ENCODE measurements at regions not wholly inside any gene's neighbourhood (a gene's known extent, or its start where the extent isn't known, plus 50 kb on each side); places are given as distances from the start of the nearest gene placed in this dataset.
"Not testable (repeated sequence)": the region's sequence is repeated elsewhere in the genome, so short reads cannot be mapped to it uniquely, and the experiment has no call there.

- Histone ChIP-seq H3K9me3 (ENCODE audit: control insufficient read depth in 2 of 2, low read length in 2 of 2) (no peaks in the 10 kb centered on the region), H3K36me3 (ENCODE audit: control insufficient read depth in 2 of 2, insufficient read depth in 2 of 2, low read length in 2 of 2) (no peaks in the 10 kb centered on the region), H3K9ac (ENCODE audit: low read depth in 1 of 2, low read length in 2 of 2) (no peak overlapping the region), H3K27me3 (ENCODE audit: control insufficient read depth in 2 of 2, insufficient read depth in 2 of 2, low read length in 2 of 2) (no peaks in the 10 kb centered on the region), H3K27ac (ENCODE audit: low read depth in 2 of 2, low read length in 2 of 2) (no peak overlapping the region), H3K4me1 (ENCODE audit: control insufficient read depth in 2 of 2, insufficient read depth in 2 of 2, low read length in 2 of 2) (no peaks in the 10 kb centered on the region), H3K4me3 (ENCODE audit: low read length in 2 of 2) (no peak overlapping the region)
Measured at GRCh38 chr16:60815865-60816264, 1220.4 kb downstream of the CDH8 start.

DNA sequence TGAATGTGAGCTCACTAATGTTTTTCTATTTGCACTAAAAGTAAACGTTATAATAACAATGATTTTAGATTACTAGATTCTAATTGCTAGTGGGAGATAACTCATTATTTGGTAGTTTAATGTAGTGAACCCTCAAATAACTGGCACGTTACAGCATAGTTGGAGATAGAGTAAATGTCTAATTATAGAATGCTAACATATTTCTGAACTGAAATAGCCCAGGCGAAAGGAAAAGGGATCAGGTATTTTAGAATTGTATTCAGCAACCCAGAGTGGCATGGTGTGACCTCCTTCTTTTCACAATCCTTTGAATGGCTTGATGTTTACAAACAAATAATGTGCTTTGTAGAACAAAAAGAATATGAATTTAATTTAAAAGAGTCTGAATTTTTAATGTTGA, 1221.2 kb downstream of the CDH8 start:
- H3K9me3 ChIP-seq (ENCODE audit: control insufficient read depth in 2 of 2, low read length in 2 of 2) = no peaks in the 10 kb centered on the region
- no peaks in the 10 kb centered on the region for H3K27me3 ChIP-seq (ENCODE audit: control insufficient read depth in 2 of 2, insufficient read depth in 2 of 2, low read length in 2 of 2)
- no peak overlapping the region for H3K27ac ChIP-seq (ENCODE audit: low read depth in 2 of 2, low read length in 2 of 2)
- no peak overlapping the region for H3K9ac ChIP-seq (ENCODE audit: low read depth in 1 of 2, low read length in 2 of 2)
- no peak overlapping the region for H3K4me3 ChIP-seq (ENCODE audit: low read length in 2 of 2)
- no peaks in the 10 kb centered on the region for H3K4me1 ChIP-seq (ENCODE audit: control insufficient read depth in 2 of 2, insufficient read depth in 2 of 2, low read length in 2 of 2)
- no peaks in the 10 kb centered on the region for H3K36me3 ChIP-seq (ENCODE audit: control insufficient read depth in 2 of 2, insufficient read depth in 2 of 2, low read length in 2 of 2)

DNA sequence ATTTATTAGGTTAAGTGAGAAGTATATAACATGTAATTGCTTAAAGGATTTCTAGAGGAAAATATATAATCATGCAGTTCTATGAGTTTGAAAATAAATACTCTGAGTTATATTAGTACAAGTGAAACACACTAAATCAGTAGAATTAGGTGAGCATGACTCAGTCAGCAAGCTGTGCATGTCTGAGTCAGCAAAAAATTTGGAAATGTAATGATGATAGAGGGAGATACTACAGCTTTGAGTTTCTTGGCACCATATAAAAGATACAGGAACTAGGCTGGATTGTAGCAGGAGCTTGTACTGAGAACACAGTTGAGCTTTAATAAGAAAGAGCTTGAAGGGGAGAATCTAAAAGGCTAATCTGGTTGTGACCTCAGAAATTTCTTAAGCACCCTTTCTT, 1224.6 kb downstream of the CDH8 start:
- H3K9me3 ChIP-seq (ENCODE audit: control insufficient read depth in 2 of 2, low read length in 2 of 2) = no peaks in the 10 kb centered on the region
- H3K4me3 ChIP-seq (ENCODE audit: low read length in 2 of 2) = no peak overlapping the region
- H3K36me3 ChIP-seq (ENCODE audit: control insufficient read depth in 2 of 2, insufficient read depth in 2 of 2, low read length in 2 of 2) = no peaks in the 10 kb centered on the region
- no peak overlapping the region for H3K9ac ChIP-seq (ENCODE audit: low read depth in 1 of 2, low read length in 2 of 2)
- no peaks in the 10 kb centered on the region for H3K27me3 ChIP-seq (ENCODE audit: control insufficient read depth in 2 of 2, insufficient read depth in 2 of 2, low read length in 2 of 2)
- H3K4me1 ChIP-seq (ENCODE audit: control insufficient read depth in 2 of 2, insufficient read depth in 2 of 2, low read length in 2 of 2) = no peaks in the 10 kb centered on the region
- H3K27ac ChIP-seq (ENCODE audit: low read depth in 2 of 2, low read length in 2 of 2) = no peak overlapping the region

DNA sequence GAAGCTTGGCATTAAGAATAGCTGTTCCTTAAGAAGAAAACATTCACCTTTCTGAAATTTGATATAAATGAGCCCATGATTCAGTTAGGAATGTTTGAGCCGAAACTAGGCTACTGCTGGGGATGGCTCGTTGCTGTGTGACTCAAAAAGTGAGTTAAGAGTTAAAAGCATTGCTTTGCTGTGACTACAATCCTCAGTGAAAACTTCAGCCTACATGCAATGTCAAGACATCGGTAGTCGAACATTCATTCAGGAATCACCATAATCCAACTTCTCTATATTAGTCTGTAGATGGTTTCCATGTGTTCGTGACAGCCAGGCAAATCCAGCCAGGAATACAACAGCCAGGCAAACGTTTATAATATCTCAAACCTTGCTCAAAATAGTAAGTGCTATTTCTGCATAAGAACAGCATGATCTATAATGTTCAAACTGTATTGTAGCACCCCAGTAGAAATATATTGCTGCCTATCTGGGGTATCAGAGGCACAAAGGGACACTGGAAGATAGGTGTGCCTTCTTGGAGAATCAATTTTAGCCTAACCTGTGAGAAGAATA, 1225.1 kb downstream of the CDH8 start:
- no peaks in the 10 kb centered on the region for H3K4me1 ChIP-seq (ENCODE audit: control insufficient read depth in 2 of 2, insufficient read depth in 2 of 2, low read length in 2 of 2)
- no peaks in the 10 kb centered on the region for H3K36me3 ChIP-seq (ENCODE audit: control insufficient read depth in 2 of 2, insufficient read depth in 2 of 2, low read length in 2 of 2)
- no peak overlapping the region for H3K27ac ChIP-seq (ENCODE audit: low read depth in 2 of 2, low read length in 2 of 2)
- H3K9ac ChIP-seq (ENCODE audit: low read depth in 1 of 2, low read length in 2 of 2) = no peak overlapping the region
- H3K9me3 ChIP-seq (ENCODE audit: control insufficient read depth in 2 of 2, low read length in 2 of 2) = no peaks in the 10 kb centered on the region
- no peaks in the 10 kb centered on the region for H3K27me3 ChIP-seq (ENCODE audit: control insufficient read depth in 2 of 2, insufficient read depth in 2 of 2, low read length in 2 of 2)
- H3K4me3 ChIP-seq (ENCODE audit: low read length in 2 of 2) = no peak overlapping the region

DNA sequence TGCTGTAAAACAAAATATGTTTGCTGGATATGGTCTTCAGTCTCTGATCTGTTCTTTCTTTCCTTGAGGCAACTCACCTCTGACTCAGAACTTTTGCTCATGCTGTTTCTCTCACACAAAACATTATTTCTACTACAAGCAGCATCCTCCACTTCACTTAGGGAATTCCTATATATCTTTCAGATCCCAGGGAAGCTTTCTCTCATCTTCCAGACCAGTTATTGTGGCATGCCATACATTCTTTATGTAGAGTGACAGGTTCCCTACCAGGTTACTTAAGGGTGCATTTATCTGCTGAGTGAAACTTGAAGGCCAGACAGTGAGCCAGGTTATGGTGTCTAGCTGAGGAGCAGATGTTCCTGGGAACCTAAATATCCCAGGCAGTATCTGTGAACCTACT, 1226.0 kb downstream of the CDH8 start:
- no peak overlapping the region for H3K27ac ChIP-seq (ENCODE audit: low read depth in 2 of 2, low read length in 2 of 2)
- no peaks in the 10 kb centered on the region for H3K9me3 ChIP-seq (ENCODE audit: control insufficient read depth in 2 of 2, low read length in 2 of 2)

GRCh38 chr16:60792437-60792836, 1243.8 kb downstream of the CDH8 start:
- H3K36me3 ChIP-seq (ENCODE audit: control insufficient read depth in 2 of 2, insufficient read depth in 2 of 2, low read length in 2 of 2) = no peaks in the 10 kb centered on the region
- H3K27ac ChIP-seq (ENCODE audit: low read depth in 2 of 2, low read length in 2 of 2) = no peak overlapping the region
- H3K4me1 ChIP-seq (ENCODE audit: control insufficient read depth in 2 of 2, insufficient read depth in 2 of 2, low read length in 2 of 2) = no peaks in the 10 kb centered on the region
- H3K4me3 ChIP-seq (ENCODE audit: low read length in 2 of 2) = no peak overlapping the region
- peaks cover 0 to 5% of the 10 kb centered on the region in 2 donors for H3K9me3 ChIP-seq (ENCODE audit: control insufficient read depth in 2 of 2, low read length in 2 of 2)
- no peak overlapping the region for H3K9ac ChIP-seq (ENCODE audit: low read depth in 1 of 2, low read length in 2 of 2)
- H3K27me3 ChIP-seq (ENCODE audit: control insufficient read depth in 2 of 2, insufficient read depth in 2 of 2, low read length in 2 of 2) = no peaks in the 10 kb centered on the region

More for the DNA sequence above, 1226.0 kb downstream of the CDH8 start:
- H3K9ac ChIP-seq (ENCODE audit: low read depth in 1 of 2, low read length in 2 of 2) = no peak overlapping the region
- no peaks in the 10 kb centered on the region for H3K4me1 ChIP-seq (ENCODE audit: control insufficient read depth in 2 of 2, insufficient read depth in 2 of 2, low read length in 2 of 2)
- H3K27me3 ChIP-seq (ENCODE audit: control insufficient read depth in 2 of 2, insufficient read depth in 2 of 2, low read length in 2 of 2) = no peaks in the 10 kb centered on the region
- no peak overlapping the region for H3K4me3 ChIP-seq (ENCODE audit: low read length in 2 of 2)
- no peaks in the 10 kb centered on the region for H3K36me3 ChIP-seq (ENCODE audit: control insufficient read depth in 2 of 2, insufficient read depth in 2 of 2, low read length in 2 of 2)

DNA sequence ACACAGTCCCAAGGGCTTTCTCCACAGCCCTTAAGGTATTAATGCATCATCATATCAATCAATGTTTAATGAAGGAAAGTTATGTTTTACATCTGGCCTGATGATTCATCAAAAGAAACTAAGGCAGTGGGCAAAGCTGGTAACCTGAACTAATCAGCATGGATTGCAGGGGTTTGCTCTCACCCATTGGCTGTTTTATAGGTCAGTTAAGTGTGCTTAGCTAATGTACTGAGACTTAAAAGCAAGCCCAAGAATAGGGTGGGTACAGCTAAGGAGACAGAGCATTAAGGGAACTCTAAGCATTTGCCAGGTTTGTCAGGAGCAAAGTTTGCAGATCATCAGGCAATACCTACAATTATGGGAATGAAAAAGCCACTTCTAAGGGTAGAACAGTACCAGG, 1247.6 kb downstream of the CDH8 start:
- no peak overlapping the region for H3K27ac ChIP-seq (ENCODE audit: low read depth in 2 of 2, low read length in 2 of 2)
- H3K9me3 ChIP-seq (ENCODE audit: control insufficient read depth in 2 of 2, low read length in 2 of 2) = peaks cover 0 to 5% of the 10 kb centered on the region in 2 donors
- H3K27me3 ChIP-seq (ENCODE audit: control insufficient read depth in 2 of 2, insufficient read depth in 2 of 2, low read length in 2 of 2) = no peaks in the 10 kb centered on the region
- H3K9ac ChIP-seq (ENCODE audit: low read depth in 1 of 2, low read length in 2 of 2) = no peak overlapping the region
- H3K4me1 ChIP-seq (ENCODE audit: control insufficient read depth in 2 of 2, insufficient read depth in 2 of 2, low read length in 2 of 2) = no peaks in the 10 kb centered on the region
- no peak overlapping the region for H3K4me3 ChIP-seq (ENCODE audit: low read length in 2 of 2)
- H3K36me3 ChIP-seq (ENCODE audit: control insufficient read depth in 2 of 2, insufficient read depth in 2 of 2, low read length in 2 of 2) = no peaks in the 10 kb centered on the region

- Histone ChIP-seq H3K9me3 (ENCODE audit: control insufficient read depth in 2 of 2, low read length in 2 of 2) (no peaks in the 10 kb centered on the region), H3K4me3 (ENCODE audit: low read length in 2 of 2) (no peak overlapping the region), H3K36me3 (ENCODE audit: control insufficient read depth in 2 of 2, insufficient read depth in 2 of 2, low read length in 2 of 2) (no peaks in the 10 kb centered on the region), H3K27me3 (ENCODE audit: control insufficient read depth in 2 of 2, insufficient read depth in 2 of 2, low read length in 2 of 2) (no peaks in the 10 kb centered on the region), H3K9ac (ENCODE audit: low read depth in 1 of 2, low read length in 2 of 2) (no peak overlapping the region), H3K4me1 (ENCODE audit: control insufficient read depth in 2 of 2, insufficient read depth in 2 of 2, low read length in 2 of 2) (no peaks in the 10 kb centered on the region), H3K27ac (ENCODE audit: low read depth in 2 of 2, low read length in 2 of 2) (no peak overlapping the region)
Measured at GRCh38 chr16:60776281-60776680, 1260.0 kb downstream of the CDH8 start.

- Histone ChIP-seq H3K9me3 (ENCODE audit: control insufficient read depth in 2 of 2, low read length in 2 of 2) (peaks cover 0 to 4% of the 10 kb centered on the region in 2 donors), H3K27me3 (ENCODE audit: control insufficient read depth in 2 of 2, insufficient read depth in 2 of 2, low read length in 2 of 2) (no peaks in the 10 kb centered on the region), H3K36me3 (ENCODE audit: control insufficient read depth in 2 of 2, insufficient read depth in 2 of 2, low read length in 2 of 2) (no peaks in the 10 kb centered on the region), H3K27ac (ENCODE audit: low read depth in 2 of 2, low read length in 2 of 2) (no peak overlapping the region), H3K4me3 (ENCODE audit: low read length in 2 of 2) (no peak overlapping the region), H3K9ac (ENCODE audit: low read depth in 1 of 2, low read length in 2 of 2) (no peak overlapping the region), H3K4me1 (ENCODE audit: control insufficient read depth in 2 of 2, insufficient read depth in 2 of 2, low read length in 2 of 2) (no peaks in the 10 kb centered on the region)
Measured at GRCh38 chr16:60771138-60771537, 1265.1 kb downstream of the CDH8 start.

- H3K4me3 ChIP-seq (ENCODE audit: low read length in 2 of 2) = not testable (repeated sequence)
Measured at GRCh38 chr16:60770384-60770783, 1265.9 kb downstream of the CDH8 start.

GRCh38 chr16:60763869-60764268, 1272.4 kb downstream of the CDH8 start:
- H3K9me3 ChIP-seq (ENCODE audit: control insufficient read depth in 2 of 2, low read length in 2 of 2) = peaks cover 0 to 4% of the 10 kb centered on the region in 2 donors
- no peak overlapping the region for H3K4me3 ChIP-seq (ENCODE audit: low read length in 2 of 2)

More at GRCh38 chr16:60770384-60770783, 1265.9 kb downstream of the CDH8 start:
- not testable (repeated sequence) for H3K4me1 ChIP-seq (ENCODE audit: control insufficient read depth in 2 of 2, insufficient read depth in 2 of 2, low read length in 2 of 2); H3K36me3 ChIP-seq (ENCODE audit: control insufficient read depth in 2 of 2, insufficient read depth in 2 of 2, low read length in 2 of 2); H3K9ac ChIP-seq (ENCODE audit: low read depth in 1 of 2, low read length in 2 of 2); H3K27me3 ChIP-seq (ENCODE audit: control insufficient read depth in 2 of 2, insufficient read depth in 2 of 2, low read length in 2 of 2); H3K9me3 ChIP-seq (ENCODE audit: control insufficient read depth in 2 of 2, low read length in 2 of 2); H3K27ac ChIP-seq (ENCODE audit: low read depth in 2 of 2, low read length in 2 of 2)

More at GRCh38 chr16:60763869-60764268, 1272.4 kb downstream of the CDH8 start:
- no peaks in the 10 kb centered on the region for H3K27me3 ChIP-seq (ENCODE audit: control insufficient read depth in 2 of 2, insufficient read depth in 2 of 2, low read length in 2 of 2)
- no peak overlapping the region for H3K9ac ChIP-seq (ENCODE audit: low read depth in 1 of 2, low read length in 2 of 2)
- H3K36me3 ChIP-seq (ENCODE audit: control insufficient read depth in 2 of 2, insufficient read depth in 2 of 2, low read length in 2 of 2) = no peaks in the 10 kb centered on the region
- H3K4me1 ChIP-seq (ENCODE audit: control insufficient read depth in 2 of 2, insufficient read depth in 2 of 2, low read length in 2 of 2) = no peaks in the 10 kb centered on the region
- H3K27ac ChIP-seq (ENCODE audit: low read depth in 2 of 2, low read length in 2 of 2) = no peak overlapping the region

Measured in mucosa of rectum (tissue), 2 donors.